ENCODE measurements at regions not wholly inside any gene's neighbourhood (a gene's known extent, or its start where the extent isn't known, plus 50 kb on each side); places are given as distances from the start of the nearest gene placed in this dataset.

DNA sequence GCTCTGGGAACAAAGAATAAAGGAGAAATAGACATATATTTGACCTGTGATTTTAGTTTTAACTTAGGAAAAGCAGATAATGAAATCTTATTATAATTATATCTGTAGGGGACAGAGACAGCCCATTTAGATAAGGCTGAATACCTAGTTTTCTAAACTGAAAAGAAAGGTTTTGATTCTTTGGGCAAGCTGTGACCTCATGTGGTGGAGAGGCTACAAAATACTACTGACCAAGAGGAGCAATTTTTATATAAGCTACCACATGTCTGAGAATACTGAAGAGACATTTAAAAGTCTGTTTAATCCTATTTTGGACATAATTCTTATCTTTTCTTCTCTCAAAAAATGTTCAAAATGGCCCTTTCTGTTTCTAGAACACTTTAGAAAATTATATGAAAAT lies 271.0 kb downstream of the MTERF1 start:
- no peaks in the 10 kb centered on the region for H4K20me1 ChIP-seq (ENCODE audit: control insufficient read depth, insufficient read depth, low read depth, low read length)
- H3F3A ChIP-seq (ENCODE audit: control insufficient read depth, insufficient read depth) = no peaks in the 10 kb centered on the region
- no peaks in the 10 kb centered on the region for H3K4me1 ChIP-seq (ENCODE audit: control insufficient read depth, low read length)
- H3K27ac ChIP-seq (ENCODE audit: low read depth, low read length) = no peak overlapping the region
- no peaks in the 10 kb centered on the region for H3K9me2 ChIP-seq (replicated peaks; ENCODE audit: control insufficient read depth, low read length)
- peaks cover 4% of the 10 kb centered on the region; the same call in 1 of the 2 replicates for H3K27me3 ChIP-seq (ENCODE audit: control insufficient read depth, low read length)
- no peak overlapping the region for H3K4me2 ChIP-seq (ENCODE audit: low read length)
- H3K9me3 ChIP-seq (ENCODE audit: control insufficient read depth, insufficient read depth, low read length) = no peaks in the 10 kb centered on the region
- TF ChIP-seq, protein P1, sequence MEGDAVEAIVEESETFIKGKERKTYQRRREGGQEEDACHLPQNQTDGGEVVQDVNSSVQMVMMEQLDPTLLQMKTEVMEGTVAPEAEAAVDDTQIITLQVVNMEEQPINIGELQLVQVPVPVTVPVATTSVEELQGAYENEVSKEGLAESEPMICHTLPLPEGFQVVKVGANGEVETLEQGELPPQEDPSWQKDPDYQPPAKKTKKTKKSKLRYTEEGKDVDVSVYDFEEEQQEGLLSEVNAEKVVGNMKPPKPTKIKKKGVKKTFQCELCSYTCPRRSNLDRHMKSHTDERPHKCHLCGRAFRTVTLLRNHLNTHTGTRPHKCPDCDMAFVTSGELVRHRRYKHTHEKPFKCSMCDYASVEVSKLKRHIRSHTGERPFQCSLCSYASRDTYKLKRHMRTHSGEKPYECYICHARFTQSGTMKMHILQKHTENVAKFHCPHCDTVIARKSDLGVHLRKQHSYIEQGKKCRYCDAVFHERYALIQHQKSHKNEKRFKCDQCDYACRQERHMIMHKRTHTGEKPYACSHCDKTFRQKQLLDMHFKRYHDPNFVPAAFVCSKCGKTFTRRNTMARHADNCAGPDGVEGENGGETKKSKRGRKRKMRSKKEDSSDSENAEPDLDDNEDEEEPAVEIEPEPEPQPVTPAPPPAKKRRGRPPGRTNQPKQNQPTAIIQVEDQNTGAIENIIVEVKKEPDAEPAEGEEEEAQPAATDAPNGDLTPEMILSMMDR (IDR thresholded peaks at IDR 0.05; ENCODE audit: low read depth, low read length, poor library complexity, severe bottlenecking) = no peak
- no peak for TF ChIP-seq EZH2phosphoT487 (IDR thresholded peaks at IDR 0.05; ENCODE audit: borderline replicate concordance, low read length)
- no peak overlapping the region for H3K4me3 ChIP-seq (ENCODE audit: low read length)
- no peaks in the 10 kb centered on the region for H3K79me2 ChIP-seq (ENCODE audit: control insufficient read depth, low read length)
- H3K36me3 ChIP-seq (ENCODE audit: control insufficient read depth, low read length) = no peaks in the 10 kb centered on the region

DNA sequence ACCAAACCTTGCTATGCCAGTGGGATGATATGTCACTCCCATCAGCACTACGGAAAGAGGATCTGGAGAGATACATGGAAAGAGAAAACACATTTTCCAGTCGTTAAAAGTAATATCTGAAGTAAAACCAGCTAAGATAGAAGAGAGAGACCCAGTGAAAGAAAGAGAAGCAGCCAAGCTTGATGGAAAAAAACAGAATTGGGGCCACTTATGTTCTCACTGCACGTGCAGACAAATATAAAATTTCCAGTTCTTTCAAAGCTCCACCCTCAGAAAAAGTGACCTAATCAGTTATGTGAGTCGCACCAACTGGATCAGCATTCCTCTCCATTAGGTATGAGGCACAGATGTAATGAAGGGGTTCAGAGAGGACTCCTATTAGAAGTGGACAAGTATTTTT lies 266.1 kb downstream of the MTERF1 start:
- H3F3A ChIP-seq (ENCODE audit: control insufficient read depth, insufficient read depth) = no peaks in the 10 kb centered on the region
- no peak overlapping the region for H3K4me2 ChIP-seq (ENCODE audit: low read length)
- no peaks in the 10 kb centered on the region for H3K9me3 ChIP-seq (ENCODE audit: control insufficient read depth, insufficient read depth, low read length)
- H3K4me3 ChIP-seq (ENCODE audit: low read length) = no peak overlapping the region
- H3K36me3 ChIP-seq (ENCODE audit: control insufficient read depth, low read length) = no peaks in the 10 kb centered on the region
- no peaks in the 10 kb centered on the region for H4K20me1 ChIP-seq (ENCODE audit: control insufficient read depth, insufficient read depth, low read depth, low read length)
- no peaks in the 10 kb centered on the region for H3K4me1 ChIP-seq (ENCODE audit: control insufficient read depth, low read length)
- no peak overlapping the region for H3K27ac ChIP-seq (ENCODE audit: low read depth, low read length)
- H3K27me3 ChIP-seq (ENCODE audit: control insufficient read depth, low read length) = peaks cover 6% of the 10 kb centered on the region; the same call in 1 of the 2 replicates
- H3K79me2 ChIP-seq (ENCODE audit: control insufficient read depth, low read length) = no peaks in the 10 kb centered on the region
- no peaks in the 10 kb centered on the region for H3K9me2 ChIP-seq (replicated peaks; ENCODE audit: control insufficient read depth, low read length)
- TF ChIP-seq, protein P1 (IDR thresholded peaks at IDR 0.05; ENCODE audit: low read depth, low read length, poor library complexity, severe bottlenecking) = no peak
- no peak for TF ChIP-seq EZH2phosphoT487 (IDR thresholded peaks at IDR 0.05; ENCODE audit: borderline replicate concordance, low read length)

DNA sequence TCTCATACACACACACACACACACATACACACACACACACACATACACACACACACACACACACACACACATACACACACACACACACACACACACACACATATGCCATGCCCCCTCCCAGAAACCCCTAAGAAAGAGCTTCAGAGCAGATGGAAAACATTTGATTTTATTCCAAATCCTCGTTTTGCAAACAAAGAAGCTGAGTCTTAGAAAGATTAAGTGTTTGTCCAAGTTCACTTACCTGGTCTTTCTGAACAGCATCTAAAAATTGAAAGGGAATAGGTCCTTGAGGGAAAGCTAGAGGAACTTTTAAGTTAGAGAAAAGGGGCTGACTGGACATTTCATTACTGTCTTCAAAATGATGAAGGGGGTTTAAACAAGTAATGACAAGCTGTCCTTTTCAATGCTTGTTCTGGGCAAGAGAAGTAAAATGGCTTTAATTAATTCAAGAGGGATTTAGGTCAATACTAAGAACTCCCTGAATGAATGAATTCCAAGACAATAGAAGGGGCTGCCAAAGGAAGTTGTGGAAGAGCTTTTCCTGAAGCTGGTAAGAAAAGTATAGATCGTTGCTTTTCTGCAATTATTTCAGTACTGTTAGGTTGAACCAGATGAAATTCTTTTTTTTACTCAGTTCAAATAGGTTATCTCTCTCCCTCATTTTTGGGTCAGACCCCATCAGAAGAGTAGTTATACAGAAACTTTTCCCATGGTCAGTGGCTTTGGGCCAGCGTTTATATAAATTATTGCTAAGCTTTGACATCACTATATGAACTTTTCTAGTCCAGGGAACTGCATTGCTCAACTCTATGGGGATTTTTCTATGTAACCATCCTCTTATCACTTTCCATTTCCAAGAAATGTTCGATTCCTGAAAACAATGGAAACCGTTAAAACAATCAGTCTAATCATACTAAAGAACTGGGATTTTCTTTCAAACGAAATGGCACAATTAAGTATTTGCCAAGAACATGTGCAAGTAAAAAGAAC lies 261.4 kb downstream of the MTERF1 start:
- Histone ChIP-seq H3K4me2 (ENCODE audit: low read length) (no peak overlapping the region), H4K20me1 (ENCODE audit: control insufficient read depth, insufficient read depth, low read depth, low read length) (no peaks in the 10 kb centered on the region), H3K9me2 (replicated peaks; ENCODE audit: control insufficient read depth, low read length) (no peaks in the 10 kb centered on the region), H3K4me3 (ENCODE audit: low read length) (no peak overlapping the region), H3K27me3 (ENCODE audit: control insufficient read depth, low read length) (0 out of 2 replicates have a peak, but pooled peaks cover 10% of the 10 kb centered on the region), H3K4me1 (ENCODE audit: control insufficient read depth, low read length) (no peaks in the 10 kb centered on the region), H3K36me3 (ENCODE audit: control insufficient read depth, low read length) (no peaks in the 10 kb centered on the region), H3K9me3 (ENCODE audit: control insufficient read depth, insufficient read depth, low read length) (no peaks in the 10 kb centered on the region), H3F3A (ENCODE audit: control insufficient read depth, insufficient read depth) (no peaks in the 10 kb centered on the region), H3K79me2 (ENCODE audit: control insufficient read depth, low read length) (no peaks in the 10 kb centered on the region), H3K27ac (ENCODE audit: low read depth, low read length) (no peak overlapping the region)
- no peak for TF ChIP-seq EZH2phosphoT487 (IDR thresholded peaks at IDR 0.05; ENCODE audit: borderline replicate concordance, low read length)
- TF ChIP-seq, protein P1 (IDR thresholded peaks at IDR 0.05; ENCODE audit: low read depth, low read length, poor library complexity, severe bottlenecking) = no peak

Data from DOHH2 (cell line).